ENCODE measurements at regions not wholly inside any gene's neighbourhood (a gene's known extent, or its start where the extent isn't known, plus 50 kb on each side); places are given as distances from the start of the nearest gene placed in this dataset.

- TF ChIP-seq SAFB2 (IDR thresholded peaks at IDR 0.05; ENCODE audit: borderline replicate concordance, low read depth, low read length, severe bottlenecking) (no peak), THAP12 (CRISPR knock-in tag; IDR thresholded peaks at IDR 0.05) (no peak), ZNF274 (IDR thresholded peaks at IDR 0.05; ENCODE audit: borderline replicate concordance, low read depth, low read length) (no peak)
Observed at GRCh38 chr14:57930241-57930975, 64.5 kb upstream of the SLC35F4 start (continued).

GRCh38 chr14:57928732-57929131 lies 62.8 kb upstream of the SLC35F4 start:
- Histone ChIP-seq H3K79me2 (ENCODE audit: control insufficient read depth, insufficient read depth, low read length) (no peaks in the 10 kb centered on the region), H3K27ac (ENCODE audit: extremely low read depth, low read depth, low read length) (no peak overlapping the region), H3K36me3 (ENCODE audit: control insufficient read depth, insufficient read depth, low read length) (no peaks in the 10 kb centered on the region), H3K9me3 (replicated peaks; ENCODE audit: control insufficient read depth, insufficient read depth, low read depth, low read length) (no peaks in the 10 kb centered on the region), H3K27me3 (ENCODE audit: control insufficient read depth in 2 of 2, insufficient read depth in 2 of 2, low read length in 2 of 2) (no peaks in the 10 kb centered on the region), H3K9ac (ENCODE audit: insufficient read depth in 1 of 2, low read depth in 2 of 2, low read length in 2 of 2) (no peak overlapping the region), H3K4me1 (replicated peaks in 1 of 2; ENCODE audit: control insufficient read depth in 2 of 2, insufficient read depth in 2 of 2, low read length in 2 of 2) (no peaks in the 10 kb centered on the region), H3K4me3 (no peak overlapping the region), H2AFZ (ENCODE audit: low read depth, low read length) (no peak overlapping the region), H4K20me1 (replicated peaks; ENCODE audit: control insufficient read depth, insufficient read depth, low read length) (no peaks in the 10 kb centered on the region), H3K4me2 (ENCODE audit: insufficient read depth, low read length) (no peak overlapping the region), H3K9me1 (ENCODE audit: control insufficient read depth, insufficient read depth, low read length) (no peaks in the 10 kb centered on the region)
- BruUV-seq (replicated peaks), result no TSS peak
- POLR2A ChIA-PET, result interaction anchor here (0.7 kb wide), 1 partner anchor 1384 kb away, joined by 3 read pairs; no protein-coding TSS in a partner anchor
- ATAC-seq (no peak), DNase-seq (ENCODE audit: extremely low read depth in 1 of 4, low spot score in 3 of 4) (no peak), FAIRE-seq (no peak)
- no peak for TF ChIP-seq PRMT5 (CRISPR knock-in tag; IDR thresholded peaks at IDR 0.05)
- in situ Hi-C loops (cut with MboI) (no loop called here), intact Hi-C loops (cut with micrococcal nuclease) (no loop called here)
- CTCF ChIA-PET (ENCODE audit: low intra/inter-chr PET ratio), result no interaction called here
- 0% methylated on average over 1 of the region's 1 CpG for WGBS (ENCODE audit: insufficient coverage, low coverage, missing lambda C conversion rate)

Measured in K562 (cell line).